Hepatocyte (in vitro differentiated cells): ENCODE measurements at regions not wholly inside any gene's neighbourhood (a gene's known extent, or its start where the extent isn't known, plus 50 kb on each side); places are given as distances from the start of the nearest gene placed in this dataset.

Source experiments
- DNase-seq: peaks from one replicate; pipeline ENCODE4 v3.0.0-alpha.2; 2016; ENCODE audit warnings: low spot score
- H2AFZ ChIP-seq: fragments of 200-600 bp; sonication (generic); 2 replicates; pipeline ENCODE4 v1.6.0; 2016; ENCODE audit warnings: antibody characterized with exemption, mild to moderate bottlenecking
- H3K27ac ChIP-seq: fragments of 200-600 bp; sonication (generic); 2 replicates; pipeline ENCODE4 v1.5.1; 2016; ENCODE audit warnings: mild to moderate bottlenecking
- H3K27me3 ChIP-seq: fragments of 200-600 bp; sonication (generic); 2 replicates; pipeline ENCODE4 v1.6.1; 2016
- H3K36me3 ChIP-seq: fragments of 200-600 bp; sonication (generic); replicated peaks from 2 replicates; pipeline ENCODE4 v1.5.1; 2016; ENCODE audit warnings: low read depth; ENCODE audit not compliant: insufficient read depth
- H3K4me1 ChIP-seq: fragments of 200-600 bp; sonication (generic); 2 replicates; pipeline ENCODE4 v1.5.1; 2016; ENCODE audit warnings: mild to moderate bottlenecking, moderate library complexity; ENCODE audit not compliant: insufficient read depth
- H3K4me2 ChIP-seq: fragments of 200-600 bp; sonication (generic); 2 replicates; pipeline ENCODE4 v1.6.0; 2016
- H3K4me3 ChIP-seq: fragments of 200-600 bp; sonication (generic); 2 replicates; pipeline ENCODE4 v1.5.1; 2016; ENCODE audit warnings: mild to moderate bottlenecking
- H3K79me2 ChIP-seq: fragments of 200-600 bp; sonication (generic); 2 replicates; pipeline ENCODE4 v1.6.0; 2017; ENCODE audit warnings: mild to moderate bottlenecking
- H3K9me2 ChIP-seq: fragments of 200-600 bp; sonication (generic); replicated peaks from 2 replicates; pipeline ENCODE4 v1.6.0; 2017; ENCODE audit warnings: mild to moderate bottlenecking; ENCODE audit not compliant: insufficient read depth
- H3K9me3 ChIP-seq: fragments of 200-600 bp; sonication (generic); 2 replicates; pipeline ENCODE4 v1.5.1; 2016; ENCODE audit warnings: low read depth, mild to moderate bottlenecking
- H4K20me1 ChIP-seq: fragments of 200-600 bp; sonication (generic); 2 replicates; pipeline ENCODE4 v1.6.0; 2016; ENCODE audit warnings: mild to moderate bottlenecking; ENCODE audit not compliant: insufficient read depth, poor library complexity, severe bottlenecking
- CTCF ChIP-seq: fragments of 200-600 bp; sonication (generic); IDR thresholded peaks from 2 replicates; pipeline ENCODE4 v1.5.1; 2016; ENCODE audit warnings: antibody characterized with exemption, mild to moderate bottlenecking; ENCODE audit not compliant: poor library complexity
- EZH2 ChIP-seq: fragments of 200-600 bp; sonication (generic); IDR thresholded peaks from 2 replicates; pipeline ENCODE4 v1.6.1; 2016; ENCODE audit warnings: antibody characterized with exemption, mild to moderate bottlenecking, borderline replicate concordance
- EZH2phosphoT487 ChIP-seq: fragments of 200-600 bp; sonication (generic); IDR thresholded peaks from one replicate; pipeline ENCODE4 v1.6.1; 2018; ENCODE audit warnings: antibody characterized with exemption, mild to moderate bottlenecking, low read depth, moderate library complexity; ENCODE audit not compliant: unreplicated experiment, severe bottlenecking
- WGBS: methylation state at CpG from one replicate; pipeline ENCODE4 v1.1.6; 2016; ENCODE audit warnings: low lambda C conversion rate; ENCODE audit errors: missing lambda C conversion rate; 5-methylcytosine and 5-hydroxymethylcytosine counted together

- DNase-seq: no peak
- no peaks in the 10 kb centered on the region for H3K9me3 ChIP-seq
- H3K4me2 ChIP-seq: no peak overlapping the region
- TF ChIP-seq CTCF: no peak
- TF ChIP-seq EZH2: no peak
- TF ChIP-seq EZH2phosphoT487: no peak
- no peaks in the 10 kb centered on the region for H3K36me3 ChIP-seq
- WGBS: 84% methylated on average over 3 of the region's 3 CpGs
- H3K9me2 ChIP-seq: no peaks in the 10 kb centered on the region
- H3K27ac ChIP-seq: no peak overlapping the region
- no peak overlapping the region for H3K4me3 ChIP-seq
- H3K79me2 ChIP-seq: no peaks in the 10 kb centered on the region
- H2AFZ ChIP-seq: no peak overlapping the region
- no peaks in the 10 kb centered on the region for H3K4me1 ChIP-seq
- no peaks in the 10 kb centered on the region for H3K27me3 ChIP-seq
- no peaks in the 10 kb centered on the region for H4K20me1 ChIP-seq
These were observed 78.6 kb upstream of the MYO10 start for GRCh38 chr5:17014686-17015085.

GRCh38 chr5:17018871-17019270 lies 82.8 kb upstream of the MYO10 start:
- 94% methylated on average over 1 of the region's 1 CpG for WGBS
- H3K79me2 ChIP-seq: no peaks in the 10 kb centered on the region
- H3K4me1 ChIP-seq: no peaks in the 10 kb centered on the region
- no peak overlapping the region for H3K4me2 ChIP-seq
- H3K27me3 ChIP-seq: no peaks in the 10 kb centered on the region
- H3K27ac ChIP-seq: no peak overlapping the region
- H3K9me2 ChIP-seq: no peaks in the 10 kb centered on the region
- H3K9me3 ChIP-seq: no peaks in the 10 kb centered on the region
- H3K36me3 ChIP-seq: no peaks in the 10 kb centered on the region
- H4K20me1 ChIP-seq: no peaks in the 10 kb centered on the region
- TF ChIP-seq CTCF (no peak), EZH2 (no peak), EZH2phosphoT487 (no peak)
- no peak overlapping the region for H2AFZ ChIP-seq
- H3K4me3 ChIP-seq: no peak overlapping the region
- DNase-seq: no peak

- Histone ChIP-seq H3K27ac (no peak overlapping the region), H3K9me3 (no peaks in the 10 kb centered on the region), H2AFZ (no peak overlapping the region), H3K27me3 (no peaks in the 10 kb centered on the region), H3K79me2 (no peaks in the 10 kb centered on the region), H3K4me1 (no peaks in the 10 kb centered on the region), H3K4me2 (no peak overlapping the region), H4K20me1 (no peaks in the 10 kb centered on the region), H3K9me2 (no peaks in the 10 kb centered on the region), H3K4me3 (no peak overlapping the region), H3K36me3 (no peaks in the 10 kb centered on the region)
- TF ChIP-seq CTCF (no peak), EZH2phosphoT487 (no peak), EZH2 (no peak)
- WGBS: 73% methylated on average over 6 of the region's 6 CpGs
- no peak for DNase-seq
These were observed 83.2 kb upstream of the MYO10 start for GRCh38 chr5:17019324-17019723.
